HepG2 (cell line): ENCODE measurements at regions not wholly inside any gene's neighbourhood (a gene's known extent, or its start where the extent isn't known, plus 50 kb on each side); places are given as distances from the start of the nearest gene placed in this dataset.

Experiments used
- ARNTL ChIP-seq: sonication (generic); formaldehyde crosslinking; IDR thresholded peaks from 2 replicates; pipeline ENCODE4 v1.4.0; 2020; ENCODE audit warnings: mild to moderate bottlenecking, missing genetic modification reagents
- BCL3 ChIP-seq: sonication (generic); formaldehyde crosslinking; IDR thresholded peaks from 2 replicates; pipeline ENCODE4 v1.5.1; 2020; ENCODE audit warnings: mild to moderate bottlenecking, missing genetic modification reagents, moderate library complexity
- CEBPG ChIP-seq: IDR thresholded peaks from 2 replicates; pipeline ENCODE4 v1.6.1; 2016
- E2F1 ChIP-seq: sonication (generic); formaldehyde crosslinking; IDR thresholded peaks from 2 replicates; pipeline ENCODE4 v1.5.0; 2020; ENCODE audit warnings: missing genetic modification reagents
- GATAD2A ChIP-seq: IDR thresholded peaks from 2 replicates; pipeline ENCODE4 v1.6.1; 2016
- GPBP1L1 ChIP-seq: sonication (generic); formaldehyde crosslinking; IDR thresholded peaks from 2 replicates; pipeline ENCODE4 v1.5.0; 2020; ENCODE audit warnings: mild to moderate bottlenecking, missing genetic modification reagents
- HNF1B ChIP-seq: sonication (generic); formaldehyde crosslinking; IDR thresholded peaks from 2 replicates; pipeline ENCODE4 v1.5.1; 2020; ENCODE audit warnings: mild to moderate bottlenecking, moderate library complexity, missing genetic modification reagents
- HNF4G ChIP-seq, 2 experiments: sonication (generic) in 1 of 2; formaldehyde crosslinking in 1 of 2; IDR thresholded peaks; 2 replicates each; pipeline versions ENCODE4 v1.4.0 to v1.6.1; 2011 to 2020; ENCODE audit warnings: borderline replicate concordance in 2 of 2, low read depth in 2 of 2, mild to moderate bottlenecking in 2 of 2, low read length in 1 of 2, missing genetic modification reagents in 1 of 2, moderate library complexity in 1 of 2
- HNRNPUL1 ChIP-seq: fragments of 200-400 bp; formaldehyde crosslinking; IDR thresholded peaks from 2 replicates; pipeline ENCODE4 v1.6.1; 2017; ENCODE audit warnings: low read depth, mild to moderate bottlenecking, low read length, moderate library complexity
- KDM6A ChIP-seq: IDR thresholded peaks from 2 replicates; pipeline ENCODE4 v1.6.1; 2016; ENCODE audit warnings: low read depth
- MZF1 ChIP-seq: sonication (generic); formaldehyde crosslinking; IDR thresholded peaks from 2 replicates; pipeline ENCODE4 v1.8.1; 2023; ENCODE audit warnings: mild to moderate bottlenecking, missing genetic modification reagents, borderline replicate concordance
- SMYD3 ChIP-seq: sonication (generic); formaldehyde crosslinking; IDR thresholded peaks from 2 replicates; pipeline ENCODE4 v1.8.1; 2023; ENCODE audit warnings: mild to moderate bottlenecking, missing genetic modification reagents
- TFE3 ChIP-seq: IDR thresholded peaks from 2 replicates; pipeline ENCODE4 v1.6.1; 2016
- THAP8 ChIP-seq: sonication (generic); formaldehyde crosslinking; IDR thresholded peaks from 2 replicates; pipeline ENCODE4 v1.5.1; 2020; ENCODE audit warnings: missing genetic modification reagents, mild to moderate bottlenecking, borderline replicate concordance
- THYN1 ChIP-seq: sonication (generic); formaldehyde crosslinking; IDR thresholded peaks from 2 replicates; pipeline ENCODE4 v1.8.1; 2023; ENCODE audit warnings: low read depth, mild to moderate bottlenecking, moderate library complexity, missing genetic modification reagents, borderline replicate concordance
- TOE1 ChIP-seq: sonication (generic); formaldehyde crosslinking; IDR thresholded peaks from 2 replicates; pipeline ENCODE4 v1.4.0; 2020; ENCODE audit warnings: mild to moderate bottlenecking, missing genetic modification reagents
- ZBTB33 ChIP-seq: sonication (generic); formaldehyde crosslinking; IDR thresholded peaks from 2 replicates; pipeline ENCODE4 v1.4.0; 2020; ENCODE audit warnings: missing genetic modification reagents
- ZMYM4 ChIP-seq: sonication (generic); formaldehyde crosslinking; IDR thresholded peaks from 2 replicates; pipeline ENCODE4 v1.8.1; 2023; ENCODE audit warnings: mild to moderate bottlenecking, missing genetic modification reagents
- ZNF430 ChIP-seq: sonication (generic); formaldehyde crosslinking; IDR thresholded peaks from 2 replicates; pipeline ENCODE4 v1.9.0; 2021; ENCODE audit warnings: mild to moderate bottlenecking, missing genetic modification reagents
- ZNF431 ChIP-seq: sonication (generic); formaldehyde crosslinking; IDR thresholded peaks from 2 replicates; pipeline ENCODE4 v1.9.0; 2022; ENCODE audit warnings: missing genetic modification reagents, low read depth, mild to moderate bottlenecking, borderline replicate concordance
- ZNF510 ChIP-seq: sonication (generic); formaldehyde crosslinking; IDR thresholded peaks from 2 replicates; pipeline ENCODE4 v1.4.0; 2020; ENCODE audit warnings: low read depth, mild to moderate bottlenecking, missing genetic modification reagents

GRCh38 chr12:25783566-25783965 lies 174.9 kb upstream of the RASSF8 start (continued):
- TF ChIP-seq ZBTB33 (CRISPR knock-in tag) (no peak), THYN1 (no peak), HNF4G (IDR thresholded peaks at IDR 0.05; ENCODE audit: borderline replicate concordance, low read depth, low read length) (peak; percentile 14; the same call in 1 of the 2 replicates), HNF4G (CRISPR knock-in tag; IDR thresholded peaks at IDR 0.05; ENCODE audit: borderline replicate concordance, low read depth) (no peak), TFE3 (CRISPR knock-in tag) (0 out of 2 replicates have a peak, but pooled peaks have one; percentile 45), HNF1B (no peak), MZF1 (no peak), ZMYM4 (CRISPR knock-in tag) (peak; percentile 42; the same call in 1 of the 2 replicates), E2F1 (CRISPR knock-in tag) (no peak), THAP8 (CRISPR knock-in tag) (no peak), ZNF510 (no peak), BCL3 (no peak), TOE1 (CRISPR knock-in tag) (no peak), HNRNPUL1 (no peak), GATAD2A (CRISPR knock-in tag) (peak; percentile 35; the same call in 1 of the 2 replicates), GPBP1L1 (CRISPR knock-in tag) (no peak), KDM6A (CRISPR knock-in tag) (no peak), CEBPG (CRISPR knock-in tag) (peak; percentile 45; the same call in 1 of the 2 replicates), SMYD3 (CRISPR knock-in tag) (no peak), ARNTL (CRISPR knock-in tag) (0 out of 2 replicates have a peak, but pooled peaks have one; percentile 32), ZNF431 (peak; percentile 92; the same call in 1 of the 2 replicates), ZNF430 (CRISPR knock-in tag) (no peak)
